Endothelial cell of umbilical vein (primary cell): ENCODE measurements at regions not wholly inside any gene's neighbourhood (a gene's known extent, or its start where the extent isn't known, plus 50 kb on each side); places are given as distances from the start of the nearest gene placed in this dataset.

Source experiments
- BruUV-seq: library from RNA; stranded (reverse); fragments of 400-500 nt; replicated peaks from 2 replicates; lab custom pipeline; 2021; lab: Mats Ljungman, UMichigan
- CTCF ChIA-PET: fragments of 300-600, 350-600 bp; sonication (Branson Sonifier 250); formaldehyde crosslinking; loops from one replicate; lab custom pipeline; 2021; ENCODE audit warnings: antibody characterized with exemption, inconsistent platforms; lab: Charles Lee
- POLR2A ChIA-PET: fragments of 300-600, 350-600 bp; sonication (Branson Sonifier 250); formaldehyde crosslinking; loops from one replicate; lab custom pipeline; 2021; ENCODE audit warnings: antibody characterized with exemption, inconsistent platforms; lab: Charles Lee
- DNase-seq: peaks from one replicate; pipeline ENCODE4 v3.0.0-alpha.2; 2011; ENCODE audit warnings: low read depth, low spot score
- FAIRE-seq: peaks from 2 replicates; lab custom pipeline; 2011; peaks lifted over from hg19 to GRCh38; lab: Jason Lieb, UNC
- H2AFZ ChIP-seq: 2 replicates; pipeline ENCODE4 v1.6.0; 2012; ENCODE audit warnings: low read depth, low read length, control low read depth, inconsistent platforms
- H3K27ac ChIP-seq: 2 replicates; pipeline ENCODE4 v1.5.1; 2011; ENCODE audit warnings: low read depth, mild to moderate bottlenecking, control low read depth, low read length, moderate library complexity; ENCODE audit not compliant: insufficient read depth
- H3K27me3 ChIP-seq, 2 experiments: 2 replicates each; pipeline versions ENCODE4 v1.6.0 to v1.6.1; 2011; ENCODE audit warnings: low read length in 2 of 2, mixed read lengths in 1 of 2; ENCODE audit not compliant: control insufficient read depth in 2 of 2, insufficient read depth in 2 of 2
- H3K36me3 ChIP-seq, 2 experiments: 2 replicates in 1 of 2; 3 replicates in 1 of 2; pipeline ENCODE4 v1.5.1; 2011; ENCODE audit warnings: low read length in 2 of 2, mild to moderate bottlenecking in 1 of 2, moderate library complexity in 1 of 2; ENCODE audit not compliant: control insufficient read depth in 2 of 2, insufficient read depth in 2 of 2; ENCODE audit errors: extremely low read depth in 1 of 2
- H3K4me1 ChIP-seq: 3 replicates; pipeline ENCODE4 v1.5.1; 2011; ENCODE audit warnings: mild to moderate bottlenecking, low read length; ENCODE audit not compliant: control insufficient read depth, insufficient read depth; ENCODE audit errors: extremely low read depth
- H3K4me2 ChIP-seq: 2 replicates; pipeline ENCODE4 v1.6.1; 2011; ENCODE audit warnings: low read length, control low read depth, mixed read lengths; ENCODE audit not compliant: insufficient read depth
- H3K4me3 ChIP-seq, 3 experiments: fragments of 200-600 bp in 1 of 3; sonication (generic), shearing (Covaris generic) in 1 of 3; replicated peaks in 1 of 3; 2 replicates each; pipeline ENCODE4 v1.5.1; 2011 to 2016; ENCODE audit warnings: control low read depth in 3 of 3, low read length in 3 of 3, mild to moderate bottlenecking in 2 of 3, inconsistent platforms in 1 of 3, low read depth in 1 of 3, moderate library complexity in 1 of 3; ENCODE audit not compliant: insufficient read depth in 1 of 3
- H3K79me2 ChIP-seq: 2 replicates; pipeline ENCODE4 v1.6.0; 2012; ENCODE audit warnings: low read length, inconsistent platforms; ENCODE audit not compliant: control insufficient read depth, insufficient read depth
- H3K9ac ChIP-seq: replicated peaks from 2 replicates; pipeline ENCODE3; 2011; ENCODE audit warnings: low read length, control low read depth; ENCODE audit not compliant: insufficient read depth; ENCODE audit errors: extremely low read depth
- H3K9me1 ChIP-seq: replicated peaks from 3 replicates; pipeline ENCODE4 v1.6.0; 2011; ENCODE audit warnings: mild to moderate bottlenecking, low read length; ENCODE audit not compliant: control insufficient read depth, insufficient read depth; ENCODE audit errors: extremely low read depth
- H3K9me3 ChIP-seq: replicated peaks from 2 replicates; pipeline ENCODE4 v1.5.1; 2012; ENCODE audit warnings: low read length, inconsistent platforms; ENCODE audit not compliant: control insufficient read depth, insufficient read depth
- H4K20me1 ChIP-seq: replicated peaks from 2 replicates; pipeline ENCODE3; 2011; ENCODE audit warnings: mild to moderate bottlenecking, low read length; ENCODE audit not compliant: control insufficient read depth, insufficient read depth; ENCODE audit errors: extremely low read depth
- EZH2 ChIP-seq: IDR thresholded peaks from 2 replicates; pipeline ENCODE4 v1.6.1; 2012; ENCODE audit warnings: borderline replicate concordance, low read depth, mild to moderate bottlenecking, moderate library complexity, low read length, inconsistent platforms; ENCODE audit not compliant: severe bottlenecking
- FOS ChIP-seq: IDR thresholded peaks from 2 replicates; pipeline ENCODE4 v1.6.1; 2011; ENCODE audit warnings: mild to moderate bottlenecking, low read length, moderate library complexity, borderline replicate concordance; ENCODE audit not compliant: insufficient read depth
- GATA2 ChIP-seq: IDR thresholded peaks from 2 replicates; pipeline ENCODE4 v1.7.0; 2011; ENCODE audit warnings: low read depth, mild to moderate bottlenecking, moderate library complexity, mixed read lengths, low read length; ENCODE audit not compliant: insufficient read length, insufficient read depth
- JUN ChIP-seq: IDR thresholded peaks from 2 replicates; pipeline ENCODE4 v1.6.1; 2011; ENCODE audit warnings: borderline replicate concordance, low read depth; ENCODE audit not compliant: insufficient read length, insufficient read depth
- MAX ChIP-seq: IDR thresholded peaks from 2 replicates; pipeline ENCODE4 v1.6.1; 2011; ENCODE audit not compliant: insufficient read depth, insufficient read length
- MYC ChIP-seq: IDR thresholded peaks from one replicate; pipeline ENCODE4 v1.6.1; 2011; ENCODE audit warnings: mild to moderate bottlenecking, low read depth, low read length
- POLR2A ChIP-seq: IDR thresholded peaks from 2 replicates; pipeline ENCODE4 v1.6.1; 2012; ENCODE audit warnings: low read depth, mild to moderate bottlenecking, control low read depth, low read length
- POLR2AphosphoS5 ChIP-seq: IDR thresholded peaks from 2 replicates; pipeline ENCODE4 v1.6.1; 2012; ENCODE audit warnings: low read depth, mild to moderate bottlenecking, control low read depth, low read length, moderate library complexity; ENCODE audit not compliant: insufficient read depth
- dilution Hi-C: fragments of 300-500 bp; cut with MboI; formaldehyde crosslinking; loops from one replicate; pipeline ENCODE4 v1.15.0; 2019; ENCODE audit warnings: low sequenced_read_pairs; ENCODE audit not compliant: extremely low pct_ligation_motif_present
- intact Hi-C: fragments of 100-400 bp; cut with micrococcal nuclease; formaldehyde crosslinking; loops from one replicate; pipeline ENCODE4 v1.10.0; 2022
- TF ChIP-seq, protein P1 (sequence below), 2 donors: IDR thresholded peaks; 1 replicate in 1 of 2; 2 replicates in 1 of 2; pipeline ENCODE4 v1.5.1; 2011; ENCODE audit warnings: low read length in 2 of 2, mild to moderate bottlenecking in 2 of 2, moderate library complexity in 2 of 2, control low read depth in 1 of 2, inconsistent platforms in 1 of 2, low read depth in 1 of 2; ENCODE audit not compliant: insufficient read depth in 1 of 2; ENCODE audit errors: extremely low read depth in 1 of 2

GRCh38 chr3:65006300-65006739 is 318.5 kb upstream of the ADAMTS9 start:
- no peak overlapping the region for H3K4me2 ChIP-seq
- H3K9me1 ChIP-seq: no peaks in the 10 kb centered on the region
- H3K79me2 ChIP-seq: no peaks in the 10 kb centered on the region
- TF ChIP-seq, protein P1, sequence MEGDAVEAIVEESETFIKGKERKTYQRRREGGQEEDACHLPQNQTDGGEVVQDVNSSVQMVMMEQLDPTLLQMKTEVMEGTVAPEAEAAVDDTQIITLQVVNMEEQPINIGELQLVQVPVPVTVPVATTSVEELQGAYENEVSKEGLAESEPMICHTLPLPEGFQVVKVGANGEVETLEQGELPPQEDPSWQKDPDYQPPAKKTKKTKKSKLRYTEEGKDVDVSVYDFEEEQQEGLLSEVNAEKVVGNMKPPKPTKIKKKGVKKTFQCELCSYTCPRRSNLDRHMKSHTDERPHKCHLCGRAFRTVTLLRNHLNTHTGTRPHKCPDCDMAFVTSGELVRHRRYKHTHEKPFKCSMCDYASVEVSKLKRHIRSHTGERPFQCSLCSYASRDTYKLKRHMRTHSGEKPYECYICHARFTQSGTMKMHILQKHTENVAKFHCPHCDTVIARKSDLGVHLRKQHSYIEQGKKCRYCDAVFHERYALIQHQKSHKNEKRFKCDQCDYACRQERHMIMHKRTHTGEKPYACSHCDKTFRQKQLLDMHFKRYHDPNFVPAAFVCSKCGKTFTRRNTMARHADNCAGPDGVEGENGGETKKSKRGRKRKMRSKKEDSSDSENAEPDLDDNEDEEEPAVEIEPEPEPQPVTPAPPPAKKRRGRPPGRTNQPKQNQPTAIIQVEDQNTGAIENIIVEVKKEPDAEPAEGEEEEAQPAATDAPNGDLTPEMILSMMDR (IDR thresholded peaks at IDR 0.05; ENCODE audit: extremely low read depth in 1 of 2, insufficient read depth in 1 of 2, low read depth in 1 of 2, low read length in 2 of 2): no peak
- TF ChIP-seq POLR2A (no peak), MYC (no peak), EZH2 (no peak), JUN (no peak), FOS (no peak), POLR2AphosphoS5 (no peak), GATA2 (no peak), MAX (no peak)
- H2AFZ ChIP-seq: no peak overlapping the region
- H4K20me1 ChIP-seq: no peaks in the 10 kb centered on the region
- FAIRE-seq: no peak
- no peak overlapping the region for H3K9ac ChIP-seq
- H3K9me3 ChIP-seq: no peaks in the 10 kb centered on the region
- DNase-seq: no peak
- ChIA-PET CTCF (no interaction called here), POLR2A (no interaction called here)
- no peak overlapping the region for H3K27ac ChIP-seq
- no peaks in the 10 kb centered on the region for H3K4me1 ChIP-seq
- no TSS peak for BruUV-seq
- intact Hi-C loops (no loop called here), dilution Hi-C loops (no loop called here)
- H3K27me3 ChIP-seq: no peaks in the 10 kb centered on the region
- H3K4me3 ChIP-seq: no peak overlapping the region
- H3K36me3 ChIP-seq: no peaks in the 10 kb centered on the region
